Lower leg skin (tissue), 4 donors: ENCODE measurements at regions not wholly inside any gene's neighbourhood (a gene's known extent, or its start where the extent isn't known, plus 50 kb on each side); places are given as distances from the start of the nearest gene placed in this dataset.
"Not testable (repeated sequence)": the region's sequence is repeated elsewhere in the genome, so short reads cannot be mapped to it uniquely, and the experiment has no call there.

Experiments
- DNase-seq, 2 donors: peaks; one replicate each; pipeline ENCODE4 v3.0.0-alpha.2; 2019; ENCODE audit warnings: low spot score in 2 of 2
- H3K4me3 ChIP-seq: fragments of 200-600 bp; sonication (generic); 2 replicates; pipeline ENCODE4 v1.5.1; 2017; ENCODE audit warnings: mild to moderate bottlenecking, low read depth; ENCODE audit not compliant: poor library complexity, severe bottlenecking
- CTCF ChIP-seq, 3 donors: fragments of 450-650 bp; IDR thresholded peaks; one replicate each; pipeline ENCODE4 v1.5.1; 2016; ENCODE audit warnings: antibody characterized with exemption in 3 of 3, mild to moderate bottlenecking in 3 of 3, moderate library complexity in 2 of 3
- POLR2A ChIP-seq, 2 donors: fragments of 450-650 bp; IDR thresholded peaks; one replicate each; pipeline ENCODE4 v1.6.1; 2016 to 2017; ENCODE audit warnings: antibody characterized with exemption in 2 of 2, mild to moderate bottlenecking in 1 of 2, moderate library complexity in 1 of 2
- WGBS, 2 donors: methylation state at CpG; one replicate each; pipeline ENCODE4 v1.1.5; 2018; 5-methylcytosine and 5-hydroxymethylcytosine counted together
- intact Hi-C: fragments of 100-400 bp; cut with DNase I; formaldehyde crosslinking; loops from one replicate; pipeline ENCODE4 v1.15.0; 2023; ENCODE audit warnings: low total_unique reads

- 93 to 94% methylated on average over 4 of the region's 4 CpGs for WGBS, 2 donors
- no peak for DNase-seq
- TF ChIP-seq POLR2A (IDR thresholded peaks at IDR 0.05) (no peak), CTCF (IDR thresholded peaks at IDR 0.05) (no peak)
- H3K4me3 ChIP-seq = no peak overlapping the region
- intact Hi-C loops = no loop called here
Measured at GRCh38 chr10:121135512-121135911, 284.4 kb downstream of the WDR11 start.

GRCh38 chr10:121137533-121137932 lies 286.4 kb downstream of the WDR11 start:
- 12 to 31% methylated on average over 1 of the region's 1 CpG for WGBS, 2 donors
- intact Hi-C loops = no loop called here
- DNase-seq = no peak
- TF ChIP-seq CTCF (IDR thresholded peaks at IDR 0.05) (no peak), POLR2A (IDR thresholded peaks at IDR 0.05) (no peak)
- no peak overlapping the region for H3K4me3 ChIP-seq

GRCh38 chr10:121138112-121138860 lies 287.1 kb downstream of the WDR11 start:
- intact Hi-C loops = no loop called here
- no peak overlapping the region for H3K4me3 ChIP-seq
- TF ChIP-seq POLR2A (IDR thresholded peaks at IDR 0.05) = no peak
- no peak for TF ChIP-seq CTCF (IDR thresholded peaks at IDR 0.05)
- 56 to 73% methylated on average over 13 of the region's 13 CpGs for WGBS, 2 donors
- no peak for DNase-seq

GRCh38 chr10:121138918-121139317 lies 287.8 kb downstream of the WDR11 start:
- WGBS, 2 donors = 88 to 92% methylated on average over 4 of the region's 4 CpGs
- TF ChIP-seq CTCF (IDR thresholded peaks at IDR 0.05) = no peak
- no peak for TF ChIP-seq POLR2A (IDR thresholded peaks at IDR 0.05)
- no peak for DNase-seq
- intact Hi-C loops = no loop called here
- H3K4me3 ChIP-seq = no peak overlapping the region

GRCh38 chr10:121145802-121146395 lies 294.7 kb downstream of the WDR11 start:
- DNase-seq, intact Hi-C loops, H3K4me3 ChIP-seq: not testable (repeated sequence)
- 40 to 41% methylated on average over 2 of the region's 2 CpGs for WGBS, 2 donors

GRCh38 chr10:121148921-121149320 lies 297.8 kb downstream of the WDR11 start:
- TF ChIP-seq POLR2A (IDR thresholded peaks at IDR 0.05) = no peak
- TF ChIP-seq CTCF (IDR thresholded peaks at IDR 0.05) = no peak
- intact Hi-C loops = no loop called here
- 93 to 94% methylated on average over 13 of the region's 13 CpGs for WGBS, 2 donors
- no peak for DNase-seq
- H3K4me3 ChIP-seq = no peak overlapping the region
